ENCODE measurements at regions not wholly inside any gene's neighbourhood (a gene's known extent, or its start where the extent isn't known, plus 50 kb on each side); places are given as distances from the start of the nearest gene placed in this dataset.

- DNase-seq = no peak
Measured at GRCh38 chr6:43980004-43980795, 147.1 kb downstream of the MRPL14 start.

- DNase-seq = no peak
Measured at GRCh38 chr6:43979525-43979924, 147.7 kb downstream of the MRPL14 start.

GRCh38 chr6:43978473-43979346 is 148.5 kb downstream of the MRPL14 start:
- DNase-seq = no peak

GRCh38 chr6:43977404-43978111 is 149.7 kb downstream of the MRPL14 start:
- no peak for DNase-seq

GRCh38 chr6:43976706-43977403 is 150.4 kb downstream of the MRPL14 start:
- no peak for DNase-seq

GRCh38 chr6:43974643-43975230 is 152.5 kb downstream of the MRPL14 start:
- DNase-seq = no peak

- DNase-seq = no peak
Measured at GRCh38 chr6:43973357-43973756, 153.9 kb downstream of the MRPL14 start.

- DNase-seq = no peak
Measured at GRCh38 chr6:43972913-43973300, 154.3 kb downstream of the MRPL14 start.

GRCh38 chr6:43972179-43972912 is 154.9 kb downstream of the MRPL14 start:
- DNase-seq = no peak

GRCh38 chr6:43971776-43972126 is 155.5 kb downstream of the MRPL14 start:
- no peak for DNase-seq

GRCh38 chr6:43970913-43971775 is 156.1 kb downstream of the MRPL14 start:
- DNase-seq = no peak

GRCh38 chr6:43970068-43970912 is 157.0 kb downstream of the MRPL14 start:
- DNase-seq = no peak

- no peak for DNase-seq
Measured at GRCh38 chr6:43969158-43969981, 157.9 kb downstream of the MRPL14 start.

- no peak for DNase-seq
Measured at GRCh38 chr6:43968110-43968965, 158.9 kb downstream of the MRPL14 start.

GRCh38 chr6:43967719-43968091 is 159.5 kb downstream of the MRPL14 start:
- DNase-seq = no peak

- no peak for DNase-seq
Measured at GRCh38 chr6:43966853-43967718, 160.2 kb downstream of the MRPL14 start.

GRCh38 chr6:43966374-43966658 is 160.9 kb downstream of the MRPL14 start:
- no peak for DNase-seq

Measured in stimulated activated CD4-positive, alpha-beta T cell treated with anti-CD3 and anti-CD28 coated beads, Interleukin-4, amount 100 ng/mL, for 24 hours (primary cell).